Fibroblast of mammary gland (primary cell): ENCODE measurements at regions not wholly inside any gene's neighbourhood (a gene's known extent, or its start where the extent isn't known, plus 50 kb on each side); places are given as distances from the start of the nearest gene placed in this dataset.

Experiments
- DNase-seq: peaks from one replicate; pipeline ENCODE4 v3.0.0-alpha.2; 2010; ENCODE audit warnings: low read depth
- H3K4me3 ChIP-seq: 2 replicates; pipeline ENCODE4 v1.5.1; 2011; ENCODE audit warnings: low read depth, mild to moderate bottlenecking, low read length, moderate library complexity; ENCODE audit not compliant: control insufficient read depth
- TF ChIP-seq, protein P1 (sequence below): conservative IDR thresholded peaks from 2 replicates; pipeline ENCODE4 v1.5.1; 2011; ENCODE audit warnings: low read depth, low read length, inconsistent platforms; ENCODE audit not compliant: control insufficient read depth, insufficient read depth

DNA sequence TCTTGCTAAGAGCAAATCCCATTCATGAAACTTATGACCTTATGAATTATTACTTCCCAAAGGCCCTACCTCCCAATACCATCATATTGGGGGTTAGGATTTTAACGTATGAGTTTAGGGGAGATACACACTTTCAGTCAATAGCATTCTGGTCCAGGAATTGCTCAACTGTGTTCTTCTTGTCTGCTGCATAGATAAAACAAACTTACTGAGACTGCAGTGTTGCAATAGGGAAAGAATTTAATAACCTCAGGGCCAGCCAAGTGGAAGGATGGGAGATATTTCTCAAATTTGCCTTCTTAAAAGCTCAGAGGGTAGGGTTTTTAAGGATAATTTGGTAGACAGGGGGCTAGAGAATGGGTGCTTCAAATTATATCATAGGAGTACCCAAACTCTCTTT is 625.8 kb downstream of the OTOL1 start:
- DNase-seq = peak; percentile 38
- TF ChIP-seq, protein P1, sequence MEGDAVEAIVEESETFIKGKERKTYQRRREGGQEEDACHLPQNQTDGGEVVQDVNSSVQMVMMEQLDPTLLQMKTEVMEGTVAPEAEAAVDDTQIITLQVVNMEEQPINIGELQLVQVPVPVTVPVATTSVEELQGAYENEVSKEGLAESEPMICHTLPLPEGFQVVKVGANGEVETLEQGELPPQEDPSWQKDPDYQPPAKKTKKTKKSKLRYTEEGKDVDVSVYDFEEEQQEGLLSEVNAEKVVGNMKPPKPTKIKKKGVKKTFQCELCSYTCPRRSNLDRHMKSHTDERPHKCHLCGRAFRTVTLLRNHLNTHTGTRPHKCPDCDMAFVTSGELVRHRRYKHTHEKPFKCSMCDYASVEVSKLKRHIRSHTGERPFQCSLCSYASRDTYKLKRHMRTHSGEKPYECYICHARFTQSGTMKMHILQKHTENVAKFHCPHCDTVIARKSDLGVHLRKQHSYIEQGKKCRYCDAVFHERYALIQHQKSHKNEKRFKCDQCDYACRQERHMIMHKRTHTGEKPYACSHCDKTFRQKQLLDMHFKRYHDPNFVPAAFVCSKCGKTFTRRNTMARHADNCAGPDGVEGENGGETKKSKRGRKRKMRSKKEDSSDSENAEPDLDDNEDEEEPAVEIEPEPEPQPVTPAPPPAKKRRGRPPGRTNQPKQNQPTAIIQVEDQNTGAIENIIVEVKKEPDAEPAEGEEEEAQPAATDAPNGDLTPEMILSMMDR = no peak

DNA sequence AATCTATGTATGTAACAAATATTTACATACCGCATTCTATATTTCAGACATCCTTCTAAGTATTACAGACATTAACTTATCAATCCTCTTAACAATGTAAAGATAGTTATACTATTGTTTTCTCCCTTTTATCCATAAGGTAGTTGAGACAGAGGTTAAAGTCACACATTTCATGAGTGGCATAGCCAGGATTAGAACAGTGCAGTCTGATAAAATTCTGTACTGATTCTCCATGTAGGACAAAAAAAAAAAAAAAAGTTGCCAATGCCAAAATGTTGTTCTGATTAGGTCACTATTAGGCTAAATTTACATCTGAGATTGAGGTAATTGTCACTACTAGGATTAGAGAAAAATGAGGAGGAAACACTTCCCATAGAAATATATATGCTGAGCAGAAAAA is 629.2 kb downstream of the OTOL1 start:
- TF ChIP-seq, protein P1 = no peak
- H3K4me3 ChIP-seq = no peak overlapping the region
- no peak for DNase-seq

More for the DNA sequence above, 625.8 kb downstream of the OTOL1 start:
- no peak overlapping the region for H3K4me3 ChIP-seq

DNA sequence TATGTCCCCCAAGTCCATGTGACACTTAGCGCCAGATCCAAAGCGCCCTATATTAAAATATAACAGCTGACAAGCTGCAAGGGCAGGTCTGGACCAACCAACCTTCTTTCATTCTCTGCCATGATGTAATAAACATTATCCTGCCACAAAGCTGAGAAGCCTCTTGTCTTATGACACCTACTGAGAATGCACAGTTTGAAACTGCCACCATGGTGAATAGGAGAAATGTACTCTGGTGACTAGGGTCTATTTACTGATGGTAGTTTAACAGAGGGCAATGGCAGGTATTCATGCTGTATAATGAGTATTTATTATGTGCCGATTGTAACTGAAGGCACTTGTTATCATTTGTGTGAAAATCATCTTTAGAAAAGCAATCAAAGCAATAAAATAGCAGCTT is 634.0 kb downstream of the OTOL1 start:
- no peak for DNase-seq
- TF ChIP-seq, protein P1 = no peak
- no peak overlapping the region for H3K4me3 ChIP-seq

DNA sequence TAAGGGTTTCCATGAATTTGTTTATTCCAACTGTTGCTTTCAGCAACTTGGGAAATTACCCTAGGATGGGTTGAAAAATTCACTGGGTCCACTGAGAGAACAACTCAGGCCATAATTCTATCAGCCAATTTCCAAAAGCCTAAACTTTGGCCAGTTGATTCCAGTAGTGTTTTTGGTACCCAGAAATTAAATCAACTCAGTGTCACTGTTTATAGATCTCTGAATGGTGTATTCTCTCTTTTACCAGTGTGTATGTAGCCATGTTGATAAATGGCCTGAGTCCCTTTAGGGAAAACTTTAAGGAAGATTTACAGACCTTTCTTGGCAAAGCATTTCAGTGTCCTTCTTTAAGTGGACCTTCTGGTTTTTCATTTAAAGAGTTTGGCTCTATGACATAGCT is 636.4 kb downstream of the OTOL1 start:
- no peak for DNase-seq
- TF ChIP-seq, protein P1 = no peak
- H3K4me3 ChIP-seq = no peak overlapping the region

DNA sequence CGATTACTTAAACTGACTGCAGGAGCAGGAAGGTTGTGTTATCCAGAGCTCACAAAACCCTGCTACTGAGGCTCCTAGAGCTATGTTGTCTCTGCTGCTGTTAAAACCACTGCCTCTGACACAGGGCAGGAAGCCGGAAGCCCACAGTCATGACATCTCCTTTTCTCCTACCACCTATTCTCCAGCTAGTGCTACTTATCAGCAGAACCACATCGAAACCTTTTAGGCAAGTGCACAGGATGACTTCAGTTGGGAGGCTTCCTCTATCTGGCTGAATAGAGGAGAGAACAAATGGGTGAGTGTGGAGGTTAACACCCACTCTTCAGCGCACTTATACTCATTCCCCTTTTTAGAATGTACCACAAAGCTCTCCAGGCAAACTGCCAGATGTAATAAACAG is 638.0 kb downstream of the OTOL1 start:
- TF ChIP-seq, protein P1 = no peak
- H3K4me3 ChIP-seq = no peak overlapping the region
- no peak for DNase-seq

DNA sequence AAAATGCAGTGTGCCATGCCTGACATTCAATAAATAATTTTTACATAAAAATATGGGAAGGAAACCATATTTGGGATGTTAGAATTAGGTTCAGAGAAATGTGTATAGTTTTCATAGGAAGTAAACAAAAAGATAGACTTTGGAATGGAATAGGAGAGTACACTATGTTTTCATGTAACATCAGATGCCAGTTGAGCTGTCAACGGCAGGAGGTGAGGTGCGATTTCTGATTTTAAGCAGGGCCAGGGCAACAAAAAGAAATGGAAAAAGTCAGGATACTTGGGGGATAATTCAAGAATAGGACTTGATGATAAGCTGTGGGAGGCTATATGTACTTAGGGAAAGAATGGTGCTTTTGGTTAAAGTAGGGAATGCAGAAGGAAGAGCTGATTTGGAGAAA is 639.5 kb downstream of the OTOL1 start:
- no peak for DNase-seq
- no peak overlapping the region for H3K4me3 ChIP-seq
- TF ChIP-seq, protein P1 = no peak

DNA sequence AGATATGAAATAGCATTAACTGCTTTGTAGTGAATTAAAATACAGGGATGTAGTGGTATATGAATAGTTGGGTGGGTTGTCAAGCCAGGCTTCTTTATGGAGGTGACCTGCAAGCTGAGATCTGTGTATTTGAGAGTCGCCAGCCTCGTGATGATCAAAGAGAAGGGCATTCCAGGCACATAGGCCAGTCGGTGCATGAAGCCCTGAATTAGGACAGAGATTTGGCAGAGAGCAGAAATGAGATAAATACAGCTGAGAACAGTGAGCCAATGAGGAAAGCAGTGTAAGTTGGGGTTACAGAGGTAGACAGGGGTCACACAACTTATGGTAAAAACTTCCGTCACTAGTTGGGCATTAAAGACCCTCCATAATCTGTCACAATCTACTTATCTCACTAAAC is 641.9 kb downstream of the OTOL1 start:
- TF ChIP-seq, protein P1 = no peak
- no peak for DNase-seq
- H3K4me3 ChIP-seq = no peak overlapping the region
